Stomach (tissue), 8 donors: ENCODE measurements at regions not wholly inside any gene's neighbourhood (a gene's known extent, or its start where the extent isn't known, plus 50 kb on each side); places are given as distances from the start of the nearest gene placed in this dataset.

Experiments used
- DNase-seq, 2 donors: peaks; one replicate each; pipeline versions ENCODE4 v3.0.0 to v3.0.0-alpha.2; 2013 to 2019
- H3K27ac ChIP-seq, 5 donors: fragments of 200-600 bp in 4 of 5; sonication (generic) in 4 of 5; one replicate each; pipeline ENCODE4 v1.5.1; 2013 to 2019; ENCODE audit warnings: mild to moderate bottlenecking in 1 of 5, moderate library complexity in 1 of 5
- H3K27me3 ChIP-seq, 3 donors: fragments of 200-600 bp; sonication (generic); one replicate each; pipeline ENCODE4 v1.5.1; 2017 to 2019; ENCODE audit warnings: mixed run types in 1 of 3
- H3K36me3 ChIP-seq, 4 donors: fragments of 200-600 bp; sonication (generic); 1 replicate in 3 of 4; 2 replicates in 1 of 4; pipeline ENCODE4 v1.5.1; 2016 to 2019
- H3K4me1 ChIP-seq, 4 donors: fragments of 200-600 bp; sonication (generic); one replicate each; pipeline ENCODE4 v1.5.1; 2016 to 2019
- H3K4me3 ChIP-seq, 4 donors: fragments of 200-600 bp; sonication (generic) in 3 of 4; one replicate each; pipeline ENCODE4 v1.5.1; 2016 to 2019; ENCODE audit warnings: mild to moderate bottlenecking in 1 of 4
- H3K9me3 ChIP-seq, 4 donors: fragments of 200-600 bp; sonication (generic); one replicate each; pipeline ENCODE4 v1.5.1; 2016 to 2019
- CTCF ChIP-seq, 7 experiments: fragments of 450-650 bp in 4 of 7; fragments of 200-600 bp in 3 of 7; sonication (generic) in 3 of 7; IDR thresholded peaks; one replicate each; pipeline ENCODE4 v1.5.1; 2016 to 2019; ENCODE audit warnings: antibody characterized with exemption in 7 of 7, control low read depth in 2 of 7, mild to moderate bottlenecking in 1 of 7
- EP300 ChIP-seq: sonication (generic); formaldehyde crosslinking; IDR thresholded peaks from one replicate; pipeline ENCODE4 v1.6.1; 2017; ENCODE audit warnings: antibody characterized with exemption
- POLR2A ChIP-seq, 4 donors: fragments of 450-650 bp; IDR thresholded peaks; one replicate each; pipeline ENCODE4 v1.6.1; 2016; ENCODE audit warnings: antibody characterized with exemption in 4 of 4, control low read depth in 2 of 4, mild to moderate bottlenecking in 1 of 4, moderate library complexity in 1 of 4
- POLR2AphosphoS5 ChIP-seq, 3 donors: sonication (generic); formaldehyde crosslinking; IDR thresholded peaks; one replicate each; pipeline ENCODE4 v1.6.1; 2016; ENCODE audit warnings: antibody characterized with exemption in 3 of 3
- WGBS, 5 donors: extraction: QIAGEN DNeasy Blood & Tissue Kit in 3 of 5; methylation state at CpG; one replicate each; pipeline versions ENCODE4 v1.1.5 to v1.1.7; 2013 to 2018; 5-methylcytosine and 5-hydroxymethylcytosine counted together
- intact Hi-C: fragments of 100-400 bp; cut with DNase I; formaldehyde crosslinking; loops from one replicate; pipeline ENCODE4 v1.15.1; 2023; ENCODE audit warnings: low total_unique reads
- donor health status: healthy with polysubstance abuse.
- donor health status: Bipolar disorder and iron deficiency.
- donor health status: healthy.

- Histone ChIP-seq H3K36me3 (no peaks in the 10 kb centered on the region), H3K27me3 (no peaks in the 10 kb centered on the region), H3K27ac (no peak overlapping the region), H3K4me3 (no peak overlapping the region), H3K9me3 (no peaks in the 10 kb centered on the region), H3K4me1 (no peaks in the 10 kb centered on the region)
- DNase-seq: no peak
- whole genome bisulfite sequencing, 5 donors: 55 to 69% (median 59%) methylated on average over 1 of the region's 1 CpG
- intact Hi-C loops: no loop called here
- TF ChIP-seq CTCF (IDR thresholded peaks at IDR 0.05) (no peak), EP300 (no peak), POLR2AphosphoS5 (IDR thresholded peaks at IDR 0.05) (no peak), POLR2A (IDR thresholded peaks at IDR 0.05) (no peak)
Measured at GRCh38 chr14:66398437-66398836, 87.7 kb upstream of the CCDC196 start.

- 52 to 72% (median 59%) methylated on average over 1 of the region's 1 CpG for WGBS, 5 donors
- H3K4me1 ChIP-seq: no peaks in the 10 kb centered on the region
- no peak overlapping the region for H3K4me3 ChIP-seq
- peak in 1 of 2 donors; percentile 9 for DNase-seq
- H3K27me3 ChIP-seq: no peaks in the 10 kb centered on the region
- intact Hi-C loops: no loop called here
- TF ChIP-seq POLR2AphosphoS5 (IDR thresholded peaks at IDR 0.05) (no peak), CTCF (IDR thresholded peaks at IDR 0.05) (peak in 2 of 7 experiments; percentile 14 to 19), POLR2A (IDR thresholded peaks at IDR 0.05) (no peak), EP300 (no peak)
- no peaks in the 10 kb centered on the region for H3K36me3 ChIP-seq
- no peak overlapping the region for H3K27ac ChIP-seq
- H3K9me3 ChIP-seq: no peaks in the 10 kb centered on the region
Measured at GRCh38 chr14:66401449-66402095, 84.6 kb upstream of the CCDC196 start.

- no peaks in the 10 kb centered on the region for H3K36me3 ChIP-seq
- intact Hi-C loops: no loop called here
- no peak overlapping the region for H3K4me3 ChIP-seq
- DNase-seq: peak in 1 of 2 donors; percentile 59
- no peaks in the 10 kb centered on the region for H3K4me1 ChIP-seq
- H3K27ac ChIP-seq: no peak overlapping the region
- 3 to 15% (median 10%) methylated on average over 5 of the region's 5 CpGs for WGBS, 5 donors
- TF ChIP-seq EP300 (no peak), CTCF (IDR thresholded peaks at IDR 0.05) (peak in 4 of 7 experiments; percentile 20 to 45 (median 32))
- H3K9me3 ChIP-seq: no peaks in the 10 kb centered on the region
- no peaks in the 10 kb centered on the region for H3K27me3 ChIP-seq
Measured at GRCh38 chr14:66403183-66403582, 83.0 kb upstream of the CCDC196 start.

- no peaks in the 10 kb centered on the region for H3K27me3 ChIP-seq
- intact Hi-C loops: no loop called here
- TF ChIP-seq POLR2AphosphoS5 (IDR thresholded peaks at IDR 0.05) (no peak), EP300 (no peak), POLR2A (IDR thresholded peaks at IDR 0.05) (no peak), CTCF (IDR thresholded peaks at IDR 0.05) (no peak)
- H3K27ac ChIP-seq: no peak overlapping the region
- no peaks in the 10 kb centered on the region for H3K4me1 ChIP-seq
- 78 to 94% (median 85%) methylated on average over 3 of the region's 3 CpGs for WGBS, 5 donors
- H3K9me3 ChIP-seq: no peaks in the 10 kb centered on the region
- DNase-seq: no peak
- no peaks in the 10 kb centered on the region for H3K36me3 ChIP-seq
- no peak overlapping the region for H3K4me3 ChIP-seq
Measured at GRCh38 chr14:66404051-66404545, 82.1 kb upstream of the CCDC196 start.
